ENCODE measurements at regions not wholly inside any gene's neighbourhood (a gene's known extent, or its start where the extent isn't known, plus 50 kb on each side); places are given as distances from the start of the nearest gene placed in this dataset.

DNA sequence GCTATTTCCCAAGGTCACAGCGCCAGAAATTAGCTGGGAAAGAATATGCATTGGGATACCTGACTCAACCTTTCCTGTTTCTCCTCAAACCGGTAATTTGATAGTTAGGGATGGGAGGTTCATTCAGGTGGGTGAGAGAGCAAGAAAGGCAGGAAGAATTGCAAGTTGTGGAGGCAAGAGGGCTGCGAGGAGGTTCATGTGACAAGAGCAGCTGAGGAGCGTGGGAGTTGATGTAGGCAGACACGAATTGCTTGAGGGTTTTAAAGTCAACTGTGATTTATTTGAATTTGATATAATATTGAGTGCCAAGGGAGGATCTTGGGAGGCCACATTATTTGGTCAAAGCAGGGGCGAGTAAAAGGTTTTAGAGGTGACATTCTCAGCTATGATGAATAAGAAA, 329.0 kb downstream of the STIM2 start:
- TF ChIP-seq POLR2AphosphoS5 (IDR thresholded peaks at IDR 0.05; ENCODE audit: borderline replicate concordance, low read depth, low read length) (no peak), EZH2 (IDR thresholded peaks at IDR 0.05) (no peak)
